SK-N-SH (cell line): ENCODE measurements at regions not wholly inside any gene's neighbourhood (a gene's known extent, or its start where the extent isn't known, plus 50 kb on each side); places are given as distances from the start of the nearest gene placed in this dataset.

Experiments used
- EP300 ChIP-seq, 2 experiments: IDR thresholded peaks; 2 replicates each; pipeline versions ENCODE4 v1.4.0 to v1.6.1; 2012; ENCODE audit warnings: borderline replicate concordance in 1 of 2, low read depth in 1 of 2, low read length in 1 of 2
- FOXM1 ChIP-seq: IDR thresholded peaks from 2 replicates; pipeline ENCODE4 v1.4.0; 2012; ENCODE audit warnings: low read depth, mild to moderate bottlenecking
- NFIC ChIP-seq: IDR thresholded peaks from 2 replicates; pipeline ENCODE4 v1.4.0; 2012; ENCODE audit warnings: borderline replicate concordance
- POLR2AphosphoS5 ChIP-seq: IDR thresholded peaks from 2 replicates; pipeline ENCODE4 v1.6.1; 2012; ENCODE audit warnings: low read depth, low read length
- RAD21 ChIP-seq: IDR thresholded peaks from 2 replicates; pipeline ENCODE4 v1.6.1; 2012; ENCODE audit warnings: mild to moderate bottlenecking, low read length
- SIN3A ChIP-seq: IDR thresholded peaks from 2 replicates; pipeline ENCODE4 v1.6.1; 2012; ENCODE audit warnings: low read depth, mild to moderate bottlenecking, low read length, moderate library complexity, borderline replicate concordance
- TF ChIP-seq, protein P1 (sequence below): fragments of 200-600 bp; sonication (generic); IDR thresholded peaks from 2 replicates; pipeline ENCODE4 v1.6.1; 2017; ENCODE audit warnings: antibody characterized with exemption, mild to moderate bottlenecking, moderate library complexity
- TF ChIP-seq, protein P2 (sequence below): IDR thresholded peaks from 2 replicates; pipeline ENCODE4 v1.4.0; 2012; ENCODE audit warnings: low read depth, borderline replicate concordance
- TF ChIP-seq, protein P3 (sequence below): fragments of 150-350 bp; IDR thresholded peaks from 2 replicates; pipeline ENCODE4 v1.6.1; 2017; ENCODE audit warnings: antibody characterized with exemption, low read length, low read depth, borderline replicate concordance

DNA sequence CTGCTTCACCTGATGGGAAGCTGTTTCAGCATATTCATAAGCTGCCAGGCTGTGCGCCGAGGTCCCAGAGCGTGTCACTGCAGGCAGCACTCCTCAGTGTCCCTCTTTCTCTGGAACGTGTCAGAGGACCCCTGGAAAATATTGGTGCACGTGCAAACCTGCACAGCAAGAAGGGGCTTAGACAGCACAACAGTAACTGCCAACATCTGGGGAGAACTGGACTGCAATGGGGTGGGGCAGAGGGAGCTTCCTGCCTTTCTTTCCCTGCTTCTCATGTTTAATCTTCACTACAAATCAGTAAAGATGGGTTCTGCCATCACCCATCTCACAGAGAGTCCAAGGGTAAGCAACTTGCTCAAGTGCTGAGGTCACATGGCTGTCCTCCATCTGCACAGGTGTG lies 86.5 kb upstream of the GPR26 start:
- TF ChIP-seq, protein P1, sequence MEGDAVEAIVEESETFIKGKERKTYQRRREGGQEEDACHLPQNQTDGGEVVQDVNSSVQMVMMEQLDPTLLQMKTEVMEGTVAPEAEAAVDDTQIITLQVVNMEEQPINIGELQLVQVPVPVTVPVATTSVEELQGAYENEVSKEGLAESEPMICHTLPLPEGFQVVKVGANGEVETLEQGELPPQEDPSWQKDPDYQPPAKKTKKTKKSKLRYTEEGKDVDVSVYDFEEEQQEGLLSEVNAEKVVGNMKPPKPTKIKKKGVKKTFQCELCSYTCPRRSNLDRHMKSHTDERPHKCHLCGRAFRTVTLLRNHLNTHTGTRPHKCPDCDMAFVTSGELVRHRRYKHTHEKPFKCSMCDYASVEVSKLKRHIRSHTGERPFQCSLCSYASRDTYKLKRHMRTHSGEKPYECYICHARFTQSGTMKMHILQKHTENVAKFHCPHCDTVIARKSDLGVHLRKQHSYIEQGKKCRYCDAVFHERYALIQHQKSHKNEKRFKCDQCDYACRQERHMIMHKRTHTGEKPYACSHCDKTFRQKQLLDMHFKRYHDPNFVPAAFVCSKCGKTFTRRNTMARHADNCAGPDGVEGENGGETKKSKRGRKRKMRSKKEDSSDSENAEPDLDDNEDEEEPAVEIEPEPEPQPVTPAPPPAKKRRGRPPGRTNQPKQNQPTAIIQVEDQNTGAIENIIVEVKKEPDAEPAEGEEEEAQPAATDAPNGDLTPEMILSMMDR: no peak
- no peak for TF ChIP-seq RAD21
- no peak for TF ChIP-seq POLR2AphosphoS5
- TF ChIP-seq, protein P2, sequence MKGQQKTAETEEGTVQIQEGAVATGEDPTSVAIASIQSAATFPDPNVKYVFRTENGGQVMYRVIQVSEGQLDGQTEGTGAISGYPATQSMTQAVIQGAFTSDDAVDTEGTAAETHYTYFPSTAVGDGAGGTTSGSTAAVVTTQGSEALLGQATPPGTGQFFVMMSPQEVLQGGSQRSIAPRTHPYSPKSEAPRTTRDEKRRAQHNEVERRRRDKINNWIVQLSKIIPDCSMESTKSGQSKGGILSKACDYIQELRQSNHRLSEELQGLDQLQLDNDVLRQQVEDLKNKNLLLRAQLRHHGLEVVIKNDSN: no peak
- TF ChIP-seq, protein P3, sequence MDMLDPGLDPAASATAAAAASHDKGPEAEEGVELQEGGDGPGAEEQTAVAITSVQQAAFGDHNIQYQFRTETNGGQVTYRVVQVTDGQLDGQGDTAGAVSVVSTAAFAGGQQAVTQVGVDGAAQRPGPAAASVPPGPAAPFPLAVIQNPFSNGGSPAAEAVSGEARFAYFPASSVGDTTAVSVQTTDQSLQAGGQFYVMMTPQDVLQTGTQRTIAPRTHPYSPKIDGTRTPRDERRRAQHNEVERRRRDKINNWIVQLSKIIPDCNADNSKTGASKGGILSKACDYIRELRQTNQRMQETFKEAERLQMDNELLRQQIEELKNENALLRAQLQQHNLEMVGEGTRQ: no peak
- no peak for TF ChIP-seq FOXM1
- TF ChIP-seq NFIC: no peak
- TF ChIP-seq EP300 (IDR thresholded peaks at IDR 0.05; ENCODE audit: borderline replicate concordance in 1 of 2, low read depth in 1 of 2, low read length in 1 of 2): no peak
- no peak for TF ChIP-seq SIN3A
